ENCODE measurements at regions not wholly inside any gene's neighbourhood (a gene's known extent, or its start where the extent isn't known, plus 50 kb on each side); places are given as distances from the start of the nearest gene placed in this dataset.
A peak's percentile ranks its signal among the peaks of the same experiment; 100 is the strongest.

DNA sequence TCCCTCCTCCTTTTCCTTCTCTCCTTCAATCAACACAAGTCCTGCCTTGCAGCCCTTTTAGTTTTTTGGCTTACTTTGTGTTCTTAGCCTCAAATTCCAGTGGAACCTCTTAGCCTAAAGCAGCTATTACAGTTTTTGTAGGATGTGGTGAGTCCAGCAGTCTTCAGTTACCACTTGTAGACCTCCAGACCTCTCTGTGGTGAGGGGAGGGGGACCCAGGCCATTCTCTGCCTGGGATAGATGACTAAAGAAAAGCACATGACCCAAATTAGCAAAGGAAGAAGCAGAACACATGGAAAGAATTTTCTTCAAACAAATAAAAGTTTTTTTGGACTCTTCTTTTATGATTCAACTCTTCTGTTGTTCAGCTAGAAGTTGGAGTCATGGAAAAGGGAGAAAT lies 246.5 kb downstream of the HAO1 start:
- DNase-seq = no peak

DNA sequence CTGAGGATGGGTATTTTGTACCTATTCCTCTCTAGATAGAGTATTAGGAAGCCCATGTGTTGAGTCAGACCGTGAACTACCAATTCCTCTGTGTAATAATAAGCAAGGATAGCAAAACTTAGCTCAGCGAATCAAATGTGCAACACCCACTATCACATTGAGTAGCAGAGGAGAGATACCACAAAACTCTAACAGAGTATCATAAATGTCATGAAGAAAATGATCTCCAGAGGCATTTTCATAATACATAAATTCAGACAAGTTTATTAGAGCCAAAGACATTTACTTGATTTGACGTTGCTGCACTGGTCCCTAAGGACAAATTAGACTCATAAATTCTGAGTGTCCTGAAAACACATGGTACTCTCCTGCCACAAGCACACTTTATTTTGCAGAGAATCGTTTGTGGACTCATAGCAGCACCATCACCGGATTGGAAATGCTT lies 245.2 kb downstream of the HAO1 start:
- no peak for DNase-seq

DNA sequence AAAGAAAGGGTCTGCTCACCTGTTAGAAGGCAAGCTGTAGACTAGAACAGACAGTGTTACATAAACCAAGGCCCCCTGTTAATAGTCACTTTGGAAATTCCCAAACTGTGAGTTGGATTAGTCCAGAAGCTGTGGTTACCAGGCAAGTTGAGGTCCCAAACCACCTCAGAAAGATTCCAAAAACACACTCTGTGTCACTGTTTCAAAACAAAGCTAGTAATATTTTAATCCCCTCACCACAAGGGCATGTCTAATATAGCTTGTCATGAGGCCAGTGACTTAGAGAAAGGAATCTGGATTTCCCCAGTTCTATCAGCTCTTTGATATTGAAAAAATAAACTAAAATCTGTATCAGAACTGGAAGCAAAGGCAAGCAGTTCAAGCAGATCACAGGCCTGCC lies 244.6 kb downstream of the HAO1 start:
- DNase-seq = no peak

DNA sequence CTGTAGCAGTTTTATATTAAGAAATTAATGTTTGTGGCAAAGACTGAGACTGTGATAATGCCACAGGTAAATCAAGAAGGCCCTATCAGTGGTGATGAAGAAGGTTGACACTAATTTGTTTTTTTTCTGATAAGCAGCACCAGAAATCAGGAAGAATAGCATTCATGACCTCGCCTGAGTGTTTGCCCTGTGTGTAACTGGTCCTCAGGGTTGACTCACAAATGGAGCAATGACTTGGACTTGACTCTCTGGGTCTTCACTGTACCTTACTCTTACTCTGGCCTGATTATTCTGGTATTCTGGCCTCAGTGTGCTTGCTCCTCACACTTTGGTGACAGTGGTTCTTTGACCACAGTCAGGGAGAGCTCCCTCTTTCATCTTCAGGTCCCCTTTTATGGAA lies 243.9 kb downstream of the HAO1 start:
- no peak for DNase-seq

DNA sequence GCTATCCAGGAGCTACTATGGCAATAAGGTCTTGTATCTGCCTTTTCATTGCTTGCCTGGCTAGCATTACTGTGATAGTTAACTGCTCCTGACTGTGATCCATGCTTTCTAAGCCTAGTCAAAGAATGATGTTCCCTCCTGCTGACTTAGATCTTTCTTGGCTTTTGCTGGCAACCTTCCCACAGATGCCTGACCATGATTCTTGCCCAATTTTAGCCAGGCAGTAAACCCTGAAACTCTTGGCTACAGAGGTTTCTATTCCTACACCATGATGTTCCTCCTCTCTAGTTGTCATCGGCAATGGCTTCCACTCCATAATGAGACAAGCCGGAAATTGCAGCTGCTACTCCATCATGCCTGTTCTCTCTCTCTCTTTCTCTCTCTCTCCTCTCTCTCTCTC lies 238.1 kb downstream of the HAO1 start:
- DNase-seq = no peak

DNA sequence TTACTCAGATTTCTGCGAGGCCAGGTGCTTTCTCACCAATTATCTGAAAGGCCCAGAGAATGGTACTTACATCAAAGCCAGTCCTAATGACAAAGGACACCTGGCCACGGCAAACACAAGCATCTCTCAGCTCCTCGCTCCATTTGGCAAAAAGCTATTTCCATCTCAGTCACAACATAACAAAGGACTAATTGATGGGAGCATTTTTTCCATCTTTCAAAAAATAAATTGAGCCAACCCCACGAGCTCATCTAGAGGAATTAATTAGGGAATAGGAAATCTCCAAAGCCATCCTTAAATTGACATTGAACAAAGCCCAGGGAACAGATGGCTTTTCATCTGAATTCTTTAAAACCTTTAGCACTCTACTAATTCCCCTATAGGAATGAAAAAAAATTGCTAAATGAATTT lies 236.7 kb downstream of the HAO1 start:
- peak in 1 of 58 donors; percentile 1 for DNase-seq

DNA sequence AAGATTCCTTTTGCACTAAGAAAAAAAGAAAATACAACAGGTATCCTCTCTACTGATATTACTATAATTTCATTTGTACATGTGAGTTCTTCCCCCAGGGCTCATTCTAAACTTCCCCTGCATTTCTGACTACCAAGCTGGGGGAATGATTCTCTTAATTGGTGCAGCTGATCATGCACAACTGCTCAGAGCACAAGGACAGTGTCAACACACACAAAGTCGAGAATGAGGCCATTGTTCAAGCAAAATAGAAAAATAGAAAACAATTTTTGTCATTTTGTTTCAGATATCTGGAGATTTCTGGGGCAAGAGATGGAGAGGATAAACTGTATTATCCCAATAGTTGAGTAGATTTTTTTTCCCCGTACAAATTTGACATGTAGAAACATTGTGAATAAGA lies 236.3 kb downstream of the HAO1 start:
- DNase-seq = peak in 1 of 58 donors; percentile 13

DNA sequence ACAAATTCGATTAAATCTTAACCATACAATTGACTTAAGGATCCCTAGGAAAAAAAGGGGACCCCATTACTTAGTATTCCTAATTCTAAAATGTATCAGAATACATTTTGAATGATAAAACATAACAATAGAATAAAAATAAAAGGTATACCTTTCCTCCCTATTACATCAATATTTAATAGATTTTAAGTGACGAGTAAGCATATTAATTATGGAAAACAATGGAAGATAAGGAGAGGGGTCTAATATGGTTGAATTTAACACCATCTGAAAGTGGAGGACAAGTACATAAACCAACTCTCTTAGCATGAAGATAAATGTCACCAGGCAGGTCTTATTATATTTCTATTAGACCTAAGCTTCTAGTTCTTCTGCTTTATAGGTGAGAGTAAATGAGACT lies 232.1 kb downstream of the HAO1 start:
- DNase-seq = no peak

DNA sequence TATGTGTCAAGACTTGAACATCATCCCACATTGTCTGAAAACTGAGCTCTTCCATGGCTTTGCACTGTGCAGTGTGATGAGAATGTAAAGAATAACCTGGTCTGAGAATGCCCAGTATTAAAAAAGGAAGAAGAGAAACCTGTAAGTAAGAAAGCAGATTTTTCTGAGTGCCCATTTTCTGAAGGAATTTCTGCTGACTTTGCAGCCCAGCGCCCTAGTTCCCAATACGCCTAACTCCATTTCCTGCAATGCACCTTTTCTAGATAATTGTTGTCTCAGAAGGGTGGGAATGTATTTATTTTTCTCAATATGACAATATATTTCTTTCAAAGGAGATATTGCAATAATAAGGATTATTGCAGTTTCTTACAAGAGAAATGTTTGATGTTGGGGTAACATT lies 231.5 kb downstream of the HAO1 start:
- DNase-seq = no peak

DNA sequence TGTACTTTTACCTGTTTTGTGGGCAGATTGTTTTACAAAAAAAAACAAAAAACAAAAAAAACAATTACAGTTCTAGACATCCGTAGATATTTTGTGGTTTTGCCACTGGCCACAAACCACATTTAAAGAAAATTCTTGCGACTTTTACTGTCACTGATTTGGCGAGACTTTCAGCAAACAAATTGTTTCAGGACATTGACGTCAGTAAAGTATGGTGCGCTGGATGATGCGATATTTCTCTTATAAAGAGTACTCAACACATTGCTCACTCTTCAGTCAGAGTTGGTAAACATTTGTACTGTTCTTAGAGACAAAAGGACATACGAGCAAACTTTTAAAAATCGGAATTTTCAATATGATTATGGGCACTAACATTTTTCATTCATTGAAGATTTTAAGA lies 229.8 kb downstream of the HAO1 start:
- no peak for DNase-seq

DNA sequence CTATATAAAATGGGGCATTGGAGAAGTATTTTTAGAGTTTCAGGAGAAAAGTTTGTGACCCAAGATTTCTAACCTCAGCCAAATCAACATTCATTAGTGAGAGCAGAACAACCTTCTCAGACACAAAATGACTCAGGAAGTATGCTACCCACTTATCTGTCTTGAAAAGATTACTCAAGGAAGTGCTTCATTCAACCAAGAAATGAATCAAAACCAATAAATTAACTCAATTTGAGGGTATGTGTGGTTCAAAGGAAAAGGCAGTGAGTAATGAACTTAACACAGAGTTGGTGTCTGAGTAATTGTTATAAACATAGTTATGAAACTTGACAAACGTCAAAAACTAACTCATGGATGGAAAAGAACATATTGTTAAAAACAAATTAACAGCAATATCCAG lies 227.6 kb downstream of the HAO1 start:
- DNase-seq = no peak

DNA sequence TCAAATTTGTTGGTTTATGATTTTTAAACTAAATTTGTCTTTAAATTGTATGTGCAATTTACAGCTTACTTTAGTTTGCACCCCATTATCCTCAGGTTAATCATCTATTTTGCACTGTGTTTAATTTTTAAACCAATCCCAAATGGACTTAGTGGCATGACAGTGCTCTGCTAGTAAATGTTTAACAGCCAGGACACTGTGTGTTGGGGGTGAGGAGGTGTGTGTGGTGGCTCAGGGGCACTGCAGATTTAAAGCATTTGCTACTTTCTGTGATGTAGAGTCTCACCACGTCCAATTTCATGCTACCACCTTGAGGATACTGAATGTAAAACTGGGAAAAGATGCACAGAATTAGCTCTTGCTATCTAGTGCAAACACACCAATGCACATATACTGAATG lies 225.7 kb downstream of the HAO1 start:
- DNase-seq = no peak

DNA sequence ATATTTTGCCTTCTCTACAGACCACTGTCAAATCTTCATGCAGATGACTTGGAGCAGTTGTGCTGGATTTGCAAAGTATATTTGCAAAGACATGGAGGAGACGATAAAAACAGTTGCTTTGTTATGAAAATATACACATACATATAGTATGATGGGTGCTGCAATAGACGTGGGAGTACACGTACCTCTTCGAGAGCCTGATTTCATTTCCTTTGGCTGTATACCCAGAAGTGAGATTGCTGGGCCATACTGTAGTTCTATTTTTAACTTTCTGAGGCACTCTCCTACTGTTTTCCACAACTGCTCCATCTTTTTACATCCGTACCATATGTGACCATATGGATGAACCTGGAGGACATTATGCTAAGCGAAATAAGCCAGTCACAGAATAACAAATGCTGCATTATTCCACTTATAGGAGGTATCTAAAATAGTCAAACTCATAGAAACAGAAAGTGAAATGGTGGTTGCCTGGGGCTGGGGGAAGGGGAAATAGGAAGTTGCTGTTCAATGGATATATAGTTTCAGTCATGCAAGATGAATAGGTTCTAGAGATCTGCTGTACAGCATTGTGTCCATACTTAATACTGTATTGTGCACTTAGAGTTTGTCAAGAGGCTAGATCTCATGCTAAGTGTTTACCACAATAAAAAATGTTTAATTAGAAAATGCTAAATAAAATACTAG lies 223.8 kb downstream of the HAO1 start:
- no peak for DNase-seq

DNA sequence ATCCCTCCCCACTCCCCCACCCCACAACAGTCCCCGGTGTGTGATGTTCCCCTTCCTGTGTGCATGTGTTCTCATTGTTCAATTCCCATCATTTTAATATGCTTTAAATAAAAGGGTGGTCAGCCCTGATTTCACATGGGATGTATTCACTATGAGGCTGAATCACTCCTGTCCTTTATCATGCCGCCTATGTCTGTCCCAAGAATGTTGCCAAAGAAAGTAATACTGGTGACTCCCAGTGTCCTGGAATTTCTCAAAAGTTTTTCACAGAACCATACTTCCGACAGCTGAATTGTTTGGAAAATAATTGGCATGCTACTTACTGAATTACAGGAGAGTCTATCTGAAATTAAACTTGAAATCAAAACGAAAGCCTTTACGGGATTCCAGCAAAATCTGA lies 217.7 kb downstream of the HAO1 start:
- DNase-seq = no peak

DNA sequence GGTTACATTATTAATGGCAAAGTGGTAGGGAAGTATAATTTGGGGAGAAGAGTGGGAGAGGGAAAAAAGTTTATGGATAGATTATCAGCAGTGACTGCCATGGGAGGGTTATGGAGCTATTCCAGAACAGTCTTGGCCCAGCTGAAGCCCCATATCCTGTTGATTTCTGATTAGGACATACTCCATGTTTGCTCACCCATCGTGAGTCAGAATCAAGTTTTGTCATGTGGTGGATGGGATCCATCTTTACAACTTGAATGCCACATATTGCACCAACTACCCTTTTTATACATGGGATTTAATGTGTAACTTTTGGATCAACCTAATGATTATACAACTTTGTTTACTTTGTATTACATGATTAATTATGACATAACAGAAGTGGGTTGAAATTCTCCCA lies 217.0 kb downstream of the HAO1 start:
- DNase-seq = no peak

DNA sequence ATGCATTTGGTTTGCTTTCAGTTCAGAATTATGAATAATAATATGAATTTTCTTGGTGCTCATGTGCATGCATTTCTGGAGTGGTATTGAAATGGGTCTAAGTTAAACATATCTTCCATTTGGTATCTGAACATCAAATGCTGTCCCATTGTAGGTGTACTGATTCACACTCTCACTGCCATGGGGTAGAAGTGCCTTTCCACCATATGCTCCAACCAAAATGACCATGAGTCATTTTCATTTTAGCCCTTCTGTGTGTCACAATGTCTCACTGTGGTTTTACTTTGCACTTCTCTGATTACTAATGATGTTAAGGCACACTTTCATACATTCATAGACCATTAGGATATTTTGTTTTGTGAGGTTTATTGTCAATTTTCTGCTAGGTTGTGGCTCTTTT lies 211.9 kb downstream of the HAO1 start:
- DNase-seq = no peak

DNA sequence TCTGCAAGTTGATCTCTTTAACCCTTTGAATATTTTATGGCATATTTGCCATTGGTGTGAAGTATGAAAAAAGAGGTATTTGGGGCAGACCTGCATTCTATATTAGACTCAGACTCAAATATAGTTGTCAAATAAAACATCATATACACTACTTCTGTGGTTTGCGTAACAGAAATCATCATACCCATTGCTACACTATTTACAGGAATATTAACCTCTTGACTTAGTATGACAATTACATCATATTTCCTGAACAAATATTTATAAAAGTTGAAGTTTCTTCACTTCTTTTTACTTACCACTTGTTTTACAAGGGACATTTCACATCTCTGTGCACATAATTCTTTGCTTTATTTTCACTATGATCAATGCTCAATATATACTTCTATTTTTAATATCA lies 206.0 kb downstream of the HAO1 start:
- no peak for DNase-seq

DNA sequence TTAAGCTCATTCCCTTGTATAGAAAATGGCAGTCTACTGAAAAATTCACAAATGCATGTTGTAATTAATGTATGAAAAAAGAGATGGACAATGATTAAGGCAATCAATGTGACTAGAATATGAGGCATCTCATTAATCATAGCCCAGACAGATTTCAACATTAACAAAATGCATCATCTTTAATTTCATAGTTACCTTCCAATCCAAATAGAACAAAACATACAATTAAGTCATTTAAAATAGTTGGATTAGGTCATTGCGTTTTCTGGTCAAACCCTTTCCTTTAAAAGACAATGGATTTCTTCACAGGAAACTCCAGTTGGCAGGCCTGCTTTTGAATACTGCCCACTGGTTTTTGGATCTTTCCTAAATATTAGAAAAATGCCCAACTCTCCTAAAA lies 203.9 kb downstream of the HAO1 start:
- no peak for DNase-seq

DNA sequence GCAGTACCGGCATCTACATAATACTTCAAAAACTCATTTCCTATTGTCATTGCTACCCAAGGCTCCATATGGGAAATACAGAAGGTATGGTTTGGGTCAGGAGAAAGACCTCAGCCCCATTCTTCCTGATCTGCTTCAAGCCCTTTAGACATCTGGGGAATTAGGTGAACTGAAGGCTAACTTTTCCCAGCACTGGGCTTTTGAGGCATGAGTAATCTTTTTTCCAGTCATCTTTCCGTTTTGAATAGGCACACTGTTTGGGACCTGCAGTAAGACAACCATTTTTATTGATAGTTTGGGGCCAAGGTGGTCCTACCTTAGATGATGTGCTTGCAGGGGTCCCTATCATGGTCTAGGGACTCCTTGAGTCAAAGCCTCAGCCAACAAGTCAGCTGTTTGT lies 198.4 kb downstream of the HAO1 start:
- DNase-seq = no peak

DNA sequence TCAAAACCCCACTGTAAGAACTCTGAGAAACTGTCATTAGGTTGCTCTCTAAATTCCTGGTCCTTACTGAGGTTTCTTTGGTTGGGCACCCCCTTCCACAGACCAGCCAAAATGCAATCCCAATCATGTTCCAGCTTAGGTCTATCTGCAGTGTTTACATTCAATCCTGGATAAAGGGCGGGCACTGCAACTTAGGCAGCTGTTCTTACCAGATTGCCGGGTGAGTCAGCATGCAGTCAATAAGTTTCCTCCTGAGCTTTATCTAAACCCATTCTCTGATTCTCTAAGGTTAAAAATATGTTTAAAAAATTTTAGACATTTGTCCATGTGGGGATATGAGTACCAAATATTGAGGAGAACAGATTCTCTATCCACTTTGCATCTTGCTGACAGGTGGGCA lies 197.8 kb downstream of the HAO1 start:
- no peak for DNase-seq

DNA sequence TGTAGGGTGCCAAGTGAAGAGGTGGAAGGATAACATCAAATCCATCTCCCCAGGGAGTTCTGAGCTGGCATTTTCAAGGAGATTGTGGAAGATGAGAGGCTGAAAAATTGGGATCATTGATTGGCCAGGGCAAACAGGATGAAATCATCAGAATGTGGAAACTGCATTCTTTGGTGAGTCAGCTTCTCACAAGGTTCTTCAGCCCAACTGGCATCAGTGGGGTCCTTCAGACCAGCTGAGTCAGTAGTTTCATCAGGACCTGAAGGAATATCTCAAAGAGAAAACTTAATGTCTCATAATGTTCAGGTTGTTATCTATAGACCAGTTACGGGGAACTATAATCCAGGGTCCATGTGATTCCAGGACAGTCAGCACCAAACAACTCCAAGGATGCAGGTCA lies 195.8 kb downstream of the HAO1 start:
- DNase-seq = no peak

DNA sequence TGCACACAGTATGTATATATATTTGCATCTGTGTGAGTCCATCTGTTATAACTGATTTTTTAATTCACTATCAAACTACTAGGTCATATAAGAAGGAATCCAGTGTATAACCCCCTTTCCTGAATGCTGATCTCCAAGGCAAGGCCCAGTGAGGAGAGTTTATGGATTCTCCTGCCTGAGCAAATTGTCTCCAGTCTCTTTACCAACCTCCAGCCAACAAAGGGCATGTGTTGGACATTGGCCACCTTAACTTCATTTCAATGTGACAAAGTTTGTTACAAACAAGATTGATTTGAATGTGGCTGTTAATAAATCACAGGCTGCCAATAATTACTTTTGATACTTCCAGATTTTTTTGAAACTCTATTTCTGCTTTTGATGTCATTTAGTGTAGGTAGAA lies 191.6 kb downstream of the HAO1 start:
- no peak for DNase-seq

DNA sequence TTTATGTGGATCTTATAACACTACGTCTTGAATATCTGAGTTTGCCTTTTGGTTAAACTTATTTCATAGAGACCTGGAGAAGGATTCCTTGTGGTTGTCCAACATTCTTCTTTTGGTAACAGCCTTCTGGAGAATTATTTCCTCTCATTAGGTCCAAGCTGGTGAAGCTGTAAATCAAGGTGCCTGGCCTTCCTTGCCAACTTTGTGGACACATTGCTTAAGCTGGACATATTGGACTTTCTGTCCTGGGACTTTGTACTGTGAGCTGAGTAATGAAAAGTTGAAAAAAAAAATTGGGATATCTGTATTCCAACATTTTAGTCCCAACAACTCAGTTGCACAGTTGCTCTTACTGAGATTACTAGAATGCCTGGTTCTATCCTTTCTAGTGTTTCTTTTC lies 186.2 kb downstream of the HAO1 start:
- DNase-seq = no peak

DNA sequence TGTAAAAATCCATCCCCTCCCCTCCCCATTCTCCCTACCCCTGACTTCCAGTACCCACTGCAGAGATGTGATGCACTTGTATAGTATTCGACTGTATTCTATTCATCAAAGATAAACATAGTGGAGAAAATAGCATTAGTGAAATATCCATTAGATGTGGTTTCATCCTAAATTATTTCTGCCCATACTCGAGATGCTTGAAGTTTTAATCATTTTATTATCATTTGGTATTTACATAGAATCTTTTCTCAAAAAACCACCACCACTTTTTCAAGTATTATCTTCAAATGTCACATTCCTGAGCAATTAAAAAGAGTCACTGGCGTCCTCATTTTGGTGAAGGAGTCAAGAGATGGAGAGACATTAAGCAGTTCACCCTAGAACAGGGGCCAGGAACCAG lies 181.9 kb downstream of the HAO1 start:
- DNase-seq = no peak
